ENCODE measurements at regions not wholly inside any gene's neighbourhood (a gene's known extent, or its start where the extent isn't known, plus 50 kb on each side); places are given as distances from the start of the nearest gene placed in this dataset.

- no peak for DNase-seq (ENCODE audit: low read depth in 2 of 2)
Observed at GRCh38 chr3:176431038-176431418, 766.3 kb downstream of the TBL1XR1 start.

- no peak for DNase-seq (ENCODE audit: low read depth in 2 of 2)
Observed at GRCh38 chr3:176430244-176431037, 766.8 kb downstream of the TBL1XR1 start.

- DNase-seq (ENCODE audit: low read depth in 2 of 2): no peak
Observed at GRCh38 chr3:176428552-176428951, 768.7 kb downstream of the TBL1XR1 start.

DNA sequence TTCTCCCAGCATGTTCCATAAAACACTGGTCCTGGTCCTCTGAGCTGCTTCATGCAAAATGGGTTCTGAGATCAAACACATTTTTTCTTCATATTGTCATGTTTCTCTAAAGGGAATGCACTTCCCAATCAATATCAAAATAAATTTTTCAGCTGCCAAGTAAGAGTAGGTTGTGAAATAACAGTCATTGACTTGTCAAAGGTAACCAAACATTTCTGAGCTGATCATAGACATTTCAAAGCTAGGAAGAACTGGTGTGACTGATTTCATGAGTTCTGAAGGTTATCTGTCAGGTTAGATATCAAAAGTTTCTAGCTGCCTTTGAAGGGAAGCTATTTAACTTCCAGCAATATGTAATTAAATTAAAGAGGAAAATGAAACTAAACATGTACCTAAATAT, 770.9 kb downstream of the TBL1XR1 start:
- DNase-seq (ENCODE audit: low read depth in 2 of 2): no peak

DNA sequence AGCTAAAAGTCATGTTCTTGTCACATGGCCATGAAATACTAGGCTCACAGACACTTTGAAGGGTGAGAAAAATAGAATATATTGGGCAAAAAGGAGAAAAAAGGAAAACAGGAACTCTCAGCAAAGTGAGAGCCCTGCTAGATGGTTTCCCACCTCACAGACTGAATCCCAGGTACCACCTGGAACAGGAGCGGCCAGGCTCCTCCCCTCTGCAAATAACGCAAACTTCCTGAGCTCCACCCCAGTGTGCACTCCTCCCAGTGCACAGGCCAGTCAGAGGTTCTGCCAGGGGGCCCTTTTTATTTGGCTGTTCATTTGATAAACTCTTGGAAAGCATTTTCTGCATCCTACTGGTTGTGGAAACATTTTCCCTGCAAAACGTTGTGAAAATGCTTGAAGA, 780.4 kb downstream of the TBL1XR1 start:
- no peak for DNase-seq (ENCODE audit: low read depth in 2 of 2)

DNA sequence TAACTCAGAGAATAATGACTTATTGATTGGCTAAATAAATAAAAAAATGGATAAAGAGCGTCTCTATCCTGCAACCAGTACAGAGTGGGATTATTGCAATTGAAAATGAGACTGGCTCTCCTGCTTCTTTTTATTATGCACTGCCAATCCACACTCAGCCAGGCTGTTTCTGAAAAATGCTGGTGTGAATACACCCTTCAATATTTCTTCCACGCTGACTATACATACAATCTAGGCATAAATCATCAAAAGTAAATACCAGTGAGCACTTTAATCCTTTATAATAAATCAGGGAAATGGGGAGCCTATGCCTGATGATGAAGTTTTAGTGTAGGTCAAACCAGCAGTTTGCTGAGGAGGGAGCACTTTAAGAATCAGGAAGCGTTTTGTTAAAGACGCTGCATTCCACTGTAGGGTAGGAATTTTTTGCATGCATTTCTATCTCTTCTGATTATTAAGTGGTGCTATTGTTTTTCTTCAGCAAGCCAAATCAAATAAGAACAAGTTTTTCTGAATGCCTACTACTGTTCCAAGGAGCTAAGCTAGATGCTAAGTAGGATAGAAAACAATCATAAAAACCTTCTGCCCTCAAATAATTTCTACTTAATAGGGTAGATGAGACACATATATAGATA, 781.5 kb downstream of the TBL1XR1 start:
- DNase-seq (ENCODE audit: low read depth in 2 of 2): no peak

DNA sequence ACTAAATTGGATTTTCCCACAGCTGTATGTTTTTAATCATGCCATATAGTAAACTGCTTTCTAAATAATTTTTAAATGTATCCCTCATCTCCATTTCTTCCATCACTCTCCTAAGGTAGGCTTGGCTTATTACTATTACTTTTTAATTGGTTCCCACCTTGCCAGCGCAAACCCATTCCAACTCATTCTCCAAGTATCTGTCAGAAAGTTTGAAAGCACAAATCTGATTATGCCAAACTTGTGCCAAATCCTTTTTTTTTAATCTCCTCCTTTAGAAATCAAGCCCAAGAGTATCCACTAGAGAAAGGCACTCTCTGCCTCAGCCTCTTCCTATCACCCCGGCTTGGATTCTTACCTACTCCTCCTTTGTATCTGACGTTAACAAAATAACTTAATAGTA, 784.5 kb downstream of the TBL1XR1 start:
- no peak for DNase-seq (ENCODE audit: low read depth in 2 of 2)

DNA sequence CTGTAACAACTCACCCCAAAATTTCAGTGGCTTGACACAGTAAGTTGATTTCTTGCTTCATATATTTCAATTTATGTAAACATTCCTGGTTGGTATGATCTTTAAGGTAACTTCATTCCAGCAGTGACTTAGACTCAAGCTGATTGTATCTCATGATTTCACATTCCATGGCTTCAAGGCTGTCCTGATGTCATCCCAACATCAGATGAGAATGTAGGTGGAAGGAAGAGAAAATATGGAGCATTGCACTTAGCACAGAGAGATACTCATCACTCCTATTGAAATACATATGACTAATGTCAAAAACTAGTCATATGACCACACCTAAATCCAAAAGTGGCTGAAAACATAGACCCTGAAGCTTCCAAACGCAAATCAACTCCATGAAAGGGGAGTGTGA, 793.8 kb downstream of the TBL1XR1 start:
- no peak for DNase-seq (ENCODE audit: low read depth in 2 of 2)

DNA sequence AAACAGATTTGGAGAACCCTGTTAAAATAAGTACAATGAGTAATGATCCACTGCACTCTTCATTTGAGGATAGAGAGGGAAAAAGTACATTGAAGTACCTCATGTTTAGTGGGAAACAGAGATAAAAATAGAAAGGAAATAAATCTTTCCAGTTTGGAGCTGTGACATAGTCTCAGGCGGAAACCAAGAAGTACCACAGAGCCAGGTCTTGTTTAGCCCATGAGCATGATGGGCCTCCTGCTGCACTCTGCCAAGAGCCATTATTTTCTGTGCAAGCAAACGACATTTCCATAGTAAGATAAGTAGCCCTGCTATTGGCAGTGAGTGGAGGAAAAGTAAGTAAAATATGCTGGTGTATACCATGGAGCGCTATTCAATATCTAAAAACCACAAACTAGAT, 796.1 kb downstream of the TBL1XR1 start:
- no peak for DNase-seq (ENCODE audit: low read depth in 2 of 2)

GRCh38 chr3:176399193-176399592, 798.1 kb downstream of the TBL1XR1 start:
- DNase-seq (ENCODE audit: low read depth in 2 of 2): no peak

DNA sequence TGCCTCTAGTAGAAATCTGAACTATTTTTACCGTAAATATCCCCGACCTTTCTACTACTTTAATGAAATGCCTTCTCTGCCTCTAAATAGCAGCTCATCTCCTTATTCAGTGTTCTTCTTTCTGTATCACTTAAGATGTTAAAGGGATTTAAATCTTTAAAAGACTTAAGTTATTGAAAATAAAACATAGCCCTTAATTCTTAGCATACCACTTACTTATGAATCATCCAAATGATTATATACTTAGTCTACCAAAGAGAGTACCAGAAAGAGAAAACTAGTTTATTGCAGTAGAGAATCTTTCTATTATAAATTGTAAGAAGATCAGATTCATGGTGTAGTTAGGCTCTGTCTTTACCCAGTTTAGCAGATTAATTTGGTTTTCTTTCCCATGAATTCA, 802.0 kb downstream of the TBL1XR1 start:
- no peak for DNase-seq (ENCODE audit: low read depth in 2 of 2)

GRCh38 chr3:176378789-176379188, 818.5 kb downstream of the TBL1XR1 start:
- no peak for DNase-seq (ENCODE audit: low read depth in 2 of 2)

DNA sequence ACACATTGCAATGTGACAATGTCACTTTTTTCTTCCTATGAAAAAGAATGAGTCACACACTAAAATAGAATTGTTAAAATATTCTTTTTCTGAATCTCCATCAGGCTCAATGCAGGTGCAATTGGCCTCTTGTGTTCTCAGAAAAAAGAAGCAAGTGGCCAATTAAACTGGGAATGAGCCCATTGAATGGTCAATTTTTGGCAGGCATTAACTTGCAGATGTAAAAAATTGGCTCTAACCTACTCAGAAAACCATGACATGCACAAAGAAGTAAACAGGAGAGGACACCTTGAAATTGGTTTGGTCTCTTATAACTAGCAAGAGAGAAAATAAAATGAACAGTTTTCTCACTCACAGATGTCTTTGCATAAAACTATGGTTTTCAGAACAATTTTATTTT, 820.8 kb downstream of the TBL1XR1 start:
- DNase-seq (ENCODE audit: low read depth in 2 of 2): no peak

GRCh38 chr3:176375519-176375918, 821.8 kb downstream of the TBL1XR1 start:
- no peak for DNase-seq (ENCODE audit: low read depth in 2 of 2)

DNA sequence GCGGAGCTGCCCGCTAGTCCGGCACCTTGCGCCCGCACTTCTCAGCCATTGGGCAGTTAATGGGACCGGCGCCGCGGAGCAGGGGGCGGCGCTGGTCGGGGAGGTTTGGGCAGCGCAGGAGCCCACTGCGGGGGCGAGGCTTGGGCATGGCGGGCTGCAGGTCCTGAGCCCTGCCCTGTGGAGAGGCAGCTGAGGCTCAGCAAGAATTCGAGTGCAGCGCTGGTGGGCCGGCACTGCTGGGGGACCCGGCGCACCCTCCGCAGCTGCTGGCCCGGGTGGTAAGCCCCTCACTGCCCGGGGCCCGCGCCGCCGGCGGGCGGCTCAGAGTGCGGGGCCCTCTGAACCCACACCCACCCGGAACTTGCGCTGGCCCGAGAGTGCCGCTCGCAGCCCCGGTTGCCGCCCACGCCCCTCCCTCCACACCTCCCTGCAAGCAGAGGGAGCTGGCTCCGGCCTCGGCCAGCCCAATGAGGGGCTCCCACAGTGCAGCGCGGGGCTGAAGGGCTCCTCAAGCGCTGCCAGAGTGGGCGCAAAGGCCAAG, 835.0 kb downstream of the TBL1XR1 start:
- no peak for DNase-seq (ENCODE audit: low read depth in 2 of 2)

GRCh38 chr3:176359211-176359610, 838.1 kb downstream of the TBL1XR1 start:
- no peak for DNase-seq (ENCODE audit: low read depth in 2 of 2)

DNA sequence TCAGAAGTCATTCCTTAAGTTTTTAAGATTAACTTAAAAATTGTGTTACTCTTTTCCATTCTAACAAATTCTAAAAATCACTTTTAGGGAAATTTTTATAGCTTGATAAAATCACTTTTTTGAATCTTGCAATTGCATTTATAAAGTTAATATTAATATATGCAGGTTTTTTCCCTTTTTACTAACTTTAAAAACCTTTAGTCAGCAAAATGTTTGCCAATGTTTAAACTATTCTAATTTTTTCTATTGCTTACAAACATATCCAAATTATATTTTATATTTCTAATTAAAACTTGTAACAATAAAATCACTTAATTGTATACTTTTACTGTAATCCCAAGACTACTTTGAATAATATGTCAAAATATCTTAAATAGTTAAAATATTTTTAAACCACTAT, 839.4 kb downstream of the TBL1XR1 start:
- DNase-seq (ENCODE audit: low read depth in 2 of 2): no peak

- no peak for DNase-seq (ENCODE audit: low read depth in 2 of 2)
Observed at GRCh38 chr3:176354843-176355242, 842.4 kb downstream of the TBL1XR1 start.

- no peak for DNase-seq (ENCODE audit: low read depth in 2 of 2)
Observed at GRCh38 chr3:176352716-176353334, 844.5 kb downstream of the TBL1XR1 start.

DNA sequence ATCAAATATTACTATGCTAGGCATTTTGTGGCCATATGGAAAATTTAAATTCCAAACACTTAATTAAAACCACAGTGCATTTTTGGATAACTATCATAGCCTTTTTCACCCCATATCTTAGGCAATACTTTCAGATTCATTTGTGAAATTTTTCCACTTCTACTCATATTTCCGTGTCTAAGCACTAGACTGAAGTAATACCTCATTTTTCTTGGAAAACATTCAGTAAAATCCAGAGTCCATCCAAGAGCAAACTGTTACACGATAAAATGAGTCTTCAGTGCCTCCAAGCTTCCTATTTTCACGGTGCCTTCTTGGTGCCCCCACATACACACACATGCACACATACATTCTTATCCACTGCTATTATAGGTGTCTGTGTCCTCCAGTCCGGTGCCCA, 845.9 kb downstream of the TBL1XR1 start:
- no peak for DNase-seq (ENCODE audit: low read depth in 2 of 2)

- DNase-seq (ENCODE audit: low read depth in 2 of 2): no peak
Observed at GRCh38 chr3:176349706-176350105, 847.6 kb downstream of the TBL1XR1 start.

DNA sequence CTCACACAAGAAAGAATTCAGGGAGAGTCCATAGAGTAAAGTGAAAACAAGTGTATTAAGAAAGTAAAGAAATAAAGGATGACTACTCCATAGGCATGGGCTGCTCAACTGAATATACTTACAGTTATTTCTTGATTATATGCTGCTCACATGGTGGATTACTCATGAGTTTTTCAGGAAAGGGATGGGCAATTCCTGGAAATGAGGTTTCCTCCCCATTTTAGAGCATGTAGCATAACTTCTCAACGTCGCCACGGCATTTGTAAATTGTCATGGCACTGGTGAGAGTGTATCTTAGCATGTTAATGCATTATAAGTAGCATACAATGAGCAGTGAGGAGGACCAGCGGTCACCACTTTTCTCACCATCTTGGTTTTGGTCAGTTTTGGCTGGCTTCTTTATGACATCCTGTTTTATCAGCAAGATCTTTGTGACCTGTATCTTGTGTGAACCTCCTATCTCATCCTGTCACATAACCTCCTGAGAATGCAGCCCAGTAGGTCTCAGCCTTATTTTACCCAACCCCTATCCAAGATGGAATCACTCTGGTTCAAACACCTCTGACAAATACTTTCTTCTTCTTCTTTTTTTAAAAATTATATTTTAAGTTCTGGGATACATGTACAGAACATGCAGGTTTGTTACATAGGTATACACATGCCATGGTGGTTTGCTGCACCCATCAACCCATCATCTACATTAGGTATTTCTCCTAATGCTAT, 849.7 kb downstream of the TBL1XR1 start:
- DNase-seq (ENCODE audit: low read depth in 2 of 2): no peak
